Activated CD4-positive, alpha-beta T cell treated with anti-CD3 and anti-CD28 coated beads, Interleukin-2, amount 50 U/mL, for 48 hours (primary cell): ENCODE measurements at regions not wholly inside any gene's neighbourhood (a gene's known extent, or its start where the extent isn't known, plus 50 kb on each side); places are given as distances from the start of the nearest gene placed in this dataset.
"Not testable (repeated sequence)": the region's sequence is repeated elsewhere in the genome, so short reads cannot be mapped to it uniquely, and the experiment has no call there.

Source experiments
- DNase-seq, 2 experiments: peaks; one replicate each; pipeline ENCODE4 v3.0.0-alpha.2; 2020

GRCh38 chr10:117792214-117792613 lies 249.7 kb downstream of the EMX2 start:
- DNase-seq, result no peak

GRCh38 chr10:117796130-117796745 lies 250.5 kb downstream of the RAB11FIP2 start:
- DNase-seq, result no peak

- DNase-seq, result no peak
Measured at GRCh38 chr10:117797296-117797695, 249.4 kb downstream of the RAB11FIP2 start.

- DNase-seq, result no peak
Measured at GRCh38 chr10:117801691-117802090, 245.1 kb downstream of the RAB11FIP2 start.

GRCh38 chr10:117804470-117805011 lies 242.2 kb downstream of the RAB11FIP2 start:
- DNase-seq, result no peak

- DNase-seq, result no peak
Measured at GRCh38 chr10:117805139-117805538, 241.6 kb downstream of the RAB11FIP2 start.

- DNase-seq, result no peak
Measured at GRCh38 chr10:117807441-117807840, 239.3 kb downstream of the RAB11FIP2 start.

GRCh38 chr10:117815816-117816215 lies 230.9 kb downstream of the RAB11FIP2 start:
- not testable (repeated sequence) for DNase-seq

GRCh38 chr10:117817116-117817515 lies 229.6 kb downstream of the RAB11FIP2 start:
- DNase-seq, result no peak

- DNase-seq, result no peak
Measured at GRCh38 chr10:117818721-117819120, 228.0 kb downstream of the RAB11FIP2 start.

- DNase-seq, result no peak
Measured at GRCh38 chr10:117819304-117819703, 227.4 kb downstream of the RAB11FIP2 start.

- no peak for DNase-seq
Measured at GRCh38 chr10:117823980-117824379, 222.8 kb downstream of the RAB11FIP2 start.

- DNase-seq, result no peak
Measured at GRCh38 chr10:117830205-117830604, 216.5 kb downstream of the RAB11FIP2 start.

- DNase-seq, result peak in 1 of 2 experiments; percentile 15
Measured at GRCh38 chr10:117830787-117831212, 215.9 kb downstream of the RAB11FIP2 start.

GRCh38 chr10:117838500-117839498 lies 207.9 kb downstream of the RAB11FIP2 start:
- DNase-seq, result not testable (repeated sequence)

- not testable (repeated sequence) for DNase-seq
Measured at GRCh38 chr10:117856426-117856825, 190.3 kb downstream of the RAB11FIP2 start.

GRCh38 chr10:117860135-117860534 lies 186.6 kb downstream of the RAB11FIP2 start:
- DNase-seq, result no peak

GRCh38 chr10:117860823-117861222 lies 185.9 kb downstream of the RAB11FIP2 start:
- no peak for DNase-seq

GRCh38 chr10:117861329-117861728 lies 185.4 kb downstream of the RAB11FIP2 start:
- DNase-seq, result no peak

GRCh38 chr10:117863771-117864170 lies 183.0 kb downstream of the RAB11FIP2 start:
- no peak for DNase-seq

GRCh38 chr10:117865945-117866344 lies 180.8 kb downstream of the RAB11FIP2 start:
- no peak for DNase-seq

- no peak for DNase-seq
Measured at GRCh38 chr10:117868151-117868550, 178.6 kb downstream of the RAB11FIP2 start.

- no peak for DNase-seq
Measured at GRCh38 chr10:117875793-117876192, 170.9 kb downstream of the RAB11FIP2 start.

- DNase-seq, result no peak
Measured at GRCh38 chr10:117876210-117876609, 170.5 kb downstream of the RAB11FIP2 start.
